Breast epithelium (tissue), 3 donors: ENCODE measurements at regions not wholly inside any gene's neighbourhood (a gene's known extent, or its start where the extent isn't known, plus 50 kb on each side); places are given as distances from the start of the nearest gene placed in this dataset.

Source experiments
- POLR2AphosphoS5 ChIP-seq, 3 donors: sonication (generic); formaldehyde crosslinking; IDR thresholded peaks; one replicate each; pipeline ENCODE4 v1.6.1; 2017; ENCODE audit warnings: antibody characterized with exemption in 3 of 3
- TF ChIP-seq, protein P1 (sequence below), 3 donors: fragments of 450-650 bp; IDR thresholded peaks; one replicate each; pipeline ENCODE4 v1.5.1; 2016 to 2017; ENCODE audit warnings: antibody characterized with exemption in 3 of 3, mild to moderate bottlenecking in 3 of 3, moderate library complexity in 3 of 3

DNA sequence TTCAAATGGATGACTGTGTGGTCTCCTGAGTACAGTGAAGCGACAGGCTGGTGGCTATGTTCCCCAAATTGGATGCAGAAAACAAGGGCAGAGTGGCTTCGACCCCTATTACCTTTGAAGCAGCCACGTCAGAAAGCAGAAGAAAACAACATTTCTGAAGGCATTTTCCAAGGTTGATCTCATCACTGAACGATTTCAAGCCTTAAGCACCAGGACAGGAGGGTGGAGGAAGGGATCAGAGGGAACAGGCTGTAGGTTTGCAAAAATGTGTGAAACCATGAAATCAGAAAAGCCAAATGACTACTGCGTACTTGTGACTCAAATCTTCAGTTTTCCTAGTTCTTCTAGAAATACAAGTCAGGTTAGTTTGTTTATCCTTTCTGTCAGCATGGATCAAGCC lies 181.0 kb upstream of the TMEM106B start:
- TF ChIP-seq POLR2AphosphoS5 (IDR thresholded peaks at IDR 0.05) = no peak
- TF ChIP-seq, protein P1, sequence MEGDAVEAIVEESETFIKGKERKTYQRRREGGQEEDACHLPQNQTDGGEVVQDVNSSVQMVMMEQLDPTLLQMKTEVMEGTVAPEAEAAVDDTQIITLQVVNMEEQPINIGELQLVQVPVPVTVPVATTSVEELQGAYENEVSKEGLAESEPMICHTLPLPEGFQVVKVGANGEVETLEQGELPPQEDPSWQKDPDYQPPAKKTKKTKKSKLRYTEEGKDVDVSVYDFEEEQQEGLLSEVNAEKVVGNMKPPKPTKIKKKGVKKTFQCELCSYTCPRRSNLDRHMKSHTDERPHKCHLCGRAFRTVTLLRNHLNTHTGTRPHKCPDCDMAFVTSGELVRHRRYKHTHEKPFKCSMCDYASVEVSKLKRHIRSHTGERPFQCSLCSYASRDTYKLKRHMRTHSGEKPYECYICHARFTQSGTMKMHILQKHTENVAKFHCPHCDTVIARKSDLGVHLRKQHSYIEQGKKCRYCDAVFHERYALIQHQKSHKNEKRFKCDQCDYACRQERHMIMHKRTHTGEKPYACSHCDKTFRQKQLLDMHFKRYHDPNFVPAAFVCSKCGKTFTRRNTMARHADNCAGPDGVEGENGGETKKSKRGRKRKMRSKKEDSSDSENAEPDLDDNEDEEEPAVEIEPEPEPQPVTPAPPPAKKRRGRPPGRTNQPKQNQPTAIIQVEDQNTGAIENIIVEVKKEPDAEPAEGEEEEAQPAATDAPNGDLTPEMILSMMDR (IDR thresholded peaks at IDR 0.05) = no peak
